GM12878 (cell line): ENCODE measurements at regions not wholly inside any gene's neighbourhood (a gene's known extent, or its start where the extent isn't known, plus 50 kb on each side); places are given as distances from the start of the nearest gene placed in this dataset.

Experiments
- ATAC-seq: fragments of 200-7000 bp; cut with Tn5 transposase; 3 replicates; pipeline ENCODE4 v1.9.1; 2020; ENCODE audit warnings: mild to moderate bottlenecking, moderate library complexity
- BruUV-seq: library from RNA; stranded (reverse); fragments of 400-500 nt; replicated peaks from 2 replicates; lab custom pipeline; 2021; lab: Mats Ljungman, UMichigan
- CTCF ChIA-PET: fragments of 300-600 bp; sonication (Branson Sonifier 250); formaldehyde crosslinking; extraction: SDS; loops from one replicate; lab custom pipeline; 2021; ENCODE audit warnings: inconsistent platforms; lab: Yijun Ruan, JAX
- POLR2A ChIA-PET: fragments of 350-600 bp; formaldehyde crosslinking; extraction: SDS; loops from one replicate; lab custom pipeline; 2021; ENCODE audit warnings: inconsistent platforms; lab: Charles Lee
- RAD21 ChIA-PET: fragments of 300-600 bp; sonication (Branson Sonifier 250); formaldehyde crosslinking; loops from one replicate; lab custom pipeline; 2023; ENCODE audit warnings: antibody characterized with exemption; ENCODE audit not compliant: unreplicated experiment; lab: Charles Lee
- SMC1A ChIA-PET: fragments of 300-600 bp; sonication (Branson Sonifier 250); formaldehyde crosslinking; loops from one replicate; lab custom pipeline; 2023; ENCODE audit not compliant: unreplicated experiment, uncharacterized antibody; lab: Charles Lee
- DNase-seq: peaks from one replicate; pipeline ENCODE4 v3.0.0-alpha.2; 2011; ENCODE audit warnings: low read depth, low spot score
- FAIRE-seq: peaks from 3 replicates; lab custom pipeline; 2011; peaks lifted over from hg19 to GRCh38; lab: Jason Lieb, UNC
- H2AFZ ChIP-seq: 2 replicates; pipeline ENCODE4 v1.6.0; 2011; ENCODE audit warnings: low read depth, low read length, control low read depth; ENCODE audit not compliant: control insufficient read depth
- H3K27ac ChIP-seq: 2 replicates; pipeline ENCODE4 v1.5.1; 2011; ENCODE audit warnings: control low read depth; ENCODE audit not compliant: control insufficient read depth, insufficient read depth
- H3K27me3 ChIP-seq, 2 experiments: replicated peaks in 1 of 2; 2 replicates each; pipeline versions ENCODE4 v1.6.0 to v1.6.1; 2011; ENCODE audit warnings: low read length in 1 of 2; ENCODE audit not compliant: control insufficient read depth in 2 of 2, insufficient read depth in 2 of 2
- H3K36me3 ChIP-seq, 2 experiments: 2 replicates each; pipeline ENCODE4 v1.5.1; 2011; ENCODE audit warnings: low read length in 1 of 2; ENCODE audit not compliant: control insufficient read depth in 2 of 2, insufficient read depth in 2 of 2
- H3K4me1 ChIP-seq: 2 replicates; pipeline ENCODE4 v1.6.1; 2011; ENCODE audit warnings: mild to moderate bottlenecking, low read length, moderate library complexity, mixed read lengths; ENCODE audit not compliant: control insufficient read depth, insufficient read depth
- H3K4me2 ChIP-seq: 2 replicates; pipeline ENCODE4 v1.6.0; 2011; ENCODE audit warnings: control low read depth; ENCODE audit not compliant: control insufficient read depth, insufficient read depth
- H3K4me3 ChIP-seq: fragments of 200-600 bp; sonication (generic); 2 replicates; pipeline ENCODE4 v1.5.1; 2016
- H3K79me2 ChIP-seq: 2 replicates; pipeline ENCODE4 v1.6.0; 2011; ENCODE audit warnings: low read length; ENCODE audit not compliant: control insufficient read depth, insufficient read depth
- H3K9ac ChIP-seq: 2 replicates; pipeline ENCODE4 v1.8.0; 2011; ENCODE audit warnings: low read length, control low read depth, mixed read lengths; ENCODE audit not compliant: control insufficient read depth, insufficient read depth
- H3K9me3 ChIP-seq: replicated peaks from 3 replicates; pipeline ENCODE4 v1.5.1; 2011; ENCODE audit warnings: mild to moderate bottlenecking, low read length; ENCODE audit not compliant: control insufficient read depth, insufficient read depth
- H4K20me1 ChIP-seq: 2 replicates; pipeline ENCODE4 v1.6.0; 2011; ENCODE audit not compliant: control insufficient read depth, insufficient read depth
- ASH2L ChIP-seq: fragments of 300-600, 200-600 bp; sonication (generic); IDR thresholded peaks from 2 replicates; pipeline ENCODE4 v1.6.1; 2017; ENCODE audit warnings: low read depth, mild to moderate bottlenecking, borderline replicate concordance
- NFYB ChIP-seq: IDR thresholded peaks from 2 replicates; pipeline ENCODE4 v1.6.1; 2011; ENCODE audit warnings: low read depth, mild to moderate bottlenecking, low read length, improper control_type of control experiment, moderate library complexity; ENCODE audit not compliant: insufficient read depth
- RELA ChIP-seq: fragments of 450-650 bp; IDR thresholded peaks from 2 replicates; pipeline ENCODE4 v1.8.0; 2014; ENCODE audit warnings: borderline replicate concordance; ENCODE audit not compliant: partially characterized antibody
- SMAD5 ChIP-seq: IDR thresholded peaks from 2 replicates; pipeline ENCODE4 v1.6.1; 2016; ENCODE audit warnings: antibody characterized with exemption, low read depth
- SP1 ChIP-seq: IDR thresholded peaks from one replicate; pipeline ENCODE4 v1.6.1; 2011; ENCODE audit warnings: low read depth, low read length
- TCF12 ChIP-seq: IDR thresholded peaks from 2 replicates; pipeline ENCODE4 v1.6.1; 2011; ENCODE audit warnings: low read depth, mild to moderate bottlenecking, low read length
- ZNF24 ChIP-seq: fragments of 450-650 bp; IDR thresholded peaks from 2 replicates; pipeline ENCODE4 v1.6.1; 2017; ENCODE audit warnings: antibody characterized with exemption, mild to moderate bottlenecking
- WGBS: methylation state at CpG from one replicate; pipeline ENCODE4 v1.1.6; 2016; ENCODE audit warnings: low lambda C conversion rate; ENCODE audit not compliant: insufficient replicate concordance, insufficient coverage; ENCODE audit errors: missing lambda C conversion rate; 5-methylcytosine and 5-hydroxymethylcytosine counted together
- in situ Hi-C: fragments of 300-500 bp; cut with MboI; formaldehyde crosslinking; loops from 9 replicates; pipeline ENCODE4 v1.14.3; 2018; ENCODE audit warnings: mixed read lengths
- intact Hi-C: fragments of 100-400 bp; cut with micrococcal nuclease; formaldehyde crosslinking; loops from one replicate; pipeline ENCODE4 v1.14.2; 2022; ENCODE audit not compliant: unreplicated experiment
- TF ChIP-seq, protein P1 (sequence below): fragments of 450-650 bp; IDR thresholded peaks from 2 replicates; pipeline ENCODE4 v1.6.1; 2016; ENCODE audit warnings: mild to moderate bottlenecking

DNA sequence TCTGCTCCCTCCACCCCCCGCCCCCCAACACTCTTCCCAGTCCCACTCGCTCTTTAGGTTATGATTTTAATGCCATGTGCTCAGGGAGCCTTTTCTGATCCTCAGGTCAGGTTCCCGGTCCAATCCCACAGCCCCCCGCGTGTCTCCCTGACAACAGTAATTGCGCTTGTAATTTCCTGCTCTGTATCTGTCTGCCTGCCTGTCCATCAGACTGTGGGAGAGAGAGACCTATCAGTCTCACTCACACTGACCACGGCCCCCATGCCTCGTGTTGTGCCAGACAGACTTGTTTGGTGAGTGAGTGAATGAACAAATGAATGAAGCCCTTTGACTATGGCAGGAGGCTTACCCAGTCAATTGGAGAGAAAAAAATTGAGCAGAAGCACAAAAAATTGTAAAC is 50.8 kb upstream of the ECE1 start:
- Histone ChIP-seq H2AFZ (no peak overlapping the region), H3K27ac (no peak overlapping the region), H3K27me3 (no peaks in the 10 kb centered on the region), H3K9ac (no peak overlapping the region), H3K36me3 (no peaks in the 10 kb centered on the region), H3K9me3 (no peaks in the 10 kb centered on the region; the same call in 2 of the 3 replicates), H3K4me3 (no peak overlapping the region), H4K20me1 (no peaks in the 10 kb centered on the region), H3K4me2 (no peak overlapping the region), H3K4me1 (peaks cover 41% of the 10 kb centered on the region), H3K79me2 (peaks cover 13% of the 10 kb centered on the region)
- in situ Hi-C loops (no loop called here), intact Hi-C loops (no loop called here)
- TF ChIP-seq ZNF24: 0 out of 2 replicates have a peak, but pooled peaks have one; percentile 15
- TF ChIP-seq, protein P1, sequence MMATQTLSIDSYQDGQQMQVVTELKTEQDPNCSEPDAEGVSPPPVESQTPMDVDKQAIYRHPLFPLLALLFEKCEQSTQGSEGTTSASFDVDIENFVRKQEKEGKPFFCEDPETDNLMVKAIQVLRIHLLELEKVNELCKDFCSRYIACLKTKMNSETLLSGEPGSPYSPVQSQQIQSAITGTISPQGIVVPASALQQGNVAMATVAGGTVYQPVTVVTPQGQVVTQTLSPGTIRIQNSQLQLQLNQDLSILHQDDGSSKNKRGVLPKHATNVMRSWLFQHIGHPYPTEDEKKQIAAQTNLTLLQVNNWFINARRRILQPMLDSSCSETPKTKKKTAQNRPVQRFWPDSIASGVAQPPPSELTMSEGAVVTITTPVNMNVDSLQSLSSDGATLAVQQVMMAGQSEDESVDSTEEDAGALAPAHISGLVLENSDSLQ: 0 out of 2 replicates have a peak, but pooled peaks have one; percentile 15
- no peak for TF ChIP-seq NFYB
- no peak for TF ChIP-seq SP1
- ChIA-PET RAD21 (no interaction called here), POLR2A (no interaction called here), SMC1A (interaction anchor here (1.4 to 1.6 kb wide), 2 partner anchors 16 to 47 kb away, joined by 3 read pairs; no protein-coding TSS in a partner anchor), CTCF (no interaction called here)
- no peak for ATAC-seq
- no TSS peak for BruUV-seq
- 48% methylated on average over 8 of the region's 8 CpGs for WGBS
- DNase-seq: no peak
- FAIRE-seq: no peak

DNA sequence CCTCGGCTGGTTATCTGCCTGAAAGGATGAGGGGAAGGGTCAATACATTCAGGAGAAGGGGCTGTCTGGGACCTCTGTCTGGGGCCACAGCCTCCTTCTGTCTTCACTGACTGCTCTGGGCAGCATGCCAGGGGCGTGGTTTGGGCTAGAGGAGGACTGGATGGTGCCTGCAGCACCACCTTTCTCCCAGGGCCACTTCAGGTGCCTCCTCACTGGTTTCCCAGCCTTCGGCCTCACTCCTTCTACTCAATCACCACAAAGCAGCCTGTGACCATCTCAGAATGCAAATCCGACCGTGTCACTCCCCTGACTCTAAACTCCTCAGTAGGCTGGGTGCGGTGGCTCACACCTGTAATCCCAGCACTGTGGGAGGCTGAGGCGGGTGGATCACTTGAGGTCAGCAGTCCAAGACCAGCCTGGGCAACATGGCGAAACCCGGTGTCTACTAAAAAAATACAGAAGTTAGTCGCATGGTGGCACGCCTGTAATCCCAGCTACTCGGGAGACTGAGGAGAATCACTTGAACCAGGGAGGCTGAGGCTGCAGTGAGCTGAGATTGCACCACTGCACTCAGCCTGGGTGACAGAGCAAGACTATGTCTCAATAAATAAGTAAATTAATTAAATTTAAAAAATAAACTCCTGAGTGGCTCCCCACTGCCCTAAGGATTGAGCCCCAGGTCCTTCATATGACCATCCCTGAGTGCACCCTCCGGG is 50.1 kb upstream of the ECE1 start:
- Histone ChIP-seq H3K4me1 (peaks cover 47% of the 10 kb centered on the region), H3K27ac (no peak overlapping the region), H3K4me3 (no peak overlapping the region), H3K36me3 (no peaks in the 10 kb centered on the region), H3K79me2 (peaks cover 15% of the 10 kb centered on the region), H3K27me3 (no peaks in the 10 kb centered on the region), H3K9me3 (no peaks in the 10 kb centered on the region; the same call in 2 of the 3 replicates), H2AFZ (no peak overlapping the region), H3K4me2 (no peak overlapping the region), H4K20me1 (no peaks in the 10 kb centered on the region; the same call in 1 of the 2 replicates), H3K9ac (no peak overlapping the region)
- 70% methylated on average over 13 of the region's 13 CpGs for WGBS
- BruUV-seq: no TSS peak
- ChIA-PET CTCF (interaction anchor here (7.5 kb wide), 1 partner anchor 47 kb away, joined by 80 read pairs; the partner anchor contains the start of gene ECE1), RAD21 (no interaction called here), POLR2A (no interaction called here), SMC1A (interaction anchor here (1.4 to 7.7 kb wide), 2 partner anchors 16 to 46 kb away, joined by 3 to 79 read pairs; no protein-coding TSS in a partner anchor)
- ATAC-seq: no peak
- intact Hi-C loops: no loop called here
- in situ Hi-C loops: no loop called here
- FAIRE-seq: no peak
- no peak for DNase-seq
- TF ChIP-seq SMAD5 (no peak), TCF12 (no peak), RELA (no peak), ASH2L (no peak)
- TF ChIP-seq, protein P1: no peak
